Chondrocyte (in vitro differentiated cells): ENCODE measurements at regions not wholly inside any gene's neighbourhood (a gene's known extent, or its start where the extent isn't known, plus 50 kb on each side); places are given as distances from the start of the nearest gene placed in this dataset.
A peak's percentile ranks its signal among the peaks of the same experiment; 100 is the strongest.

Experiments
- DNase-seq: peaks from one replicate; pipeline ENCODE4 v3.0.0; 2021; ENCODE audit warnings: mixed read lengths, low spot score
- H3K27ac Mint-ChIP-seq: one replicate; pipeline ENCODE4 v1.8.0; 2021; ENCODE audit warnings: mild to moderate bottlenecking, moderate library complexity, mixed read lengths; ENCODE audit not compliant: unreplicated experiment
- H3K27me3 Mint-ChIP-seq: 2 replicates; pipeline ENCODE4 v1.8.0; 2021; ENCODE audit warnings: low read depth, mixed read lengths
- H3K36me3 Mint-ChIP-seq: 2 replicates; pipeline ENCODE4 v1.8.0; 2021; ENCODE audit warnings: low read depth, mixed read lengths
- H3K4me1 Mint-ChIP-seq: 2 replicates; pipeline ENCODE4 v1.8.0; 2021; ENCODE audit warnings: low read depth, mild to moderate bottlenecking, mixed read lengths
- H3K4me3 Mint-ChIP-seq: one replicate; pipeline ENCODE4 v1.8.0; 2021; ENCODE audit warnings: mild to moderate bottlenecking, moderate library complexity, mixed read lengths; ENCODE audit not compliant: unreplicated experiment
- H3K9me3 Mint-ChIP-seq: 2 replicates; pipeline ENCODE4 v1.8.0; 2021; ENCODE audit warnings: low read depth, mixed read lengths
- TF ChIP-seq, protein P1 (sequence below): fragments of 200-600 bp; sonication (generic); IDR thresholded peaks from 2 replicates; pipeline ENCODE4 v1.5.0; 2021; ENCODE audit warnings: antibody characterized with exemption, mild to moderate bottlenecking, moderate library complexity

DNA sequence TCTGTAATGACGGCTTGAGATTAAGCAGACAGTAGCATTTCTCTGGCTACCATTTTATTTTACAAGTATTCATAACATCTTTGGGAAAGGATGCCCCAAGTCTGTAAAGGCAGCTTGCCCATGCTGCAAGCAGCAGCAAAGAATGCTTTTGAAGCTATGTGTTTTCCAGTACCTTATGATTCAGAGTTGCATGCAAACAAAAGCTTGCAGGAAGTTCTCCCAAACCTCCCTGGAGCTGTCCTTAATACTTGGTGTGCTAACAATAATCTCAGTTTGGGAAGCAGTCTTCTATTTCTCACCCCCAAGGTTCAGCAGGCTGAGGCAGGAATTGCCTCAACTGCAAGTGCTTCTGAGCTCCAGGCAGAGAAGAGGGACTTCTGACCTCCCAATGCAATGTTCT lies 60.8 kb downstream of the CCNA1 start:
- no peak overlapping the region for H3K27ac Mint-ChIP-seq
- TF ChIP-seq, protein P1, sequence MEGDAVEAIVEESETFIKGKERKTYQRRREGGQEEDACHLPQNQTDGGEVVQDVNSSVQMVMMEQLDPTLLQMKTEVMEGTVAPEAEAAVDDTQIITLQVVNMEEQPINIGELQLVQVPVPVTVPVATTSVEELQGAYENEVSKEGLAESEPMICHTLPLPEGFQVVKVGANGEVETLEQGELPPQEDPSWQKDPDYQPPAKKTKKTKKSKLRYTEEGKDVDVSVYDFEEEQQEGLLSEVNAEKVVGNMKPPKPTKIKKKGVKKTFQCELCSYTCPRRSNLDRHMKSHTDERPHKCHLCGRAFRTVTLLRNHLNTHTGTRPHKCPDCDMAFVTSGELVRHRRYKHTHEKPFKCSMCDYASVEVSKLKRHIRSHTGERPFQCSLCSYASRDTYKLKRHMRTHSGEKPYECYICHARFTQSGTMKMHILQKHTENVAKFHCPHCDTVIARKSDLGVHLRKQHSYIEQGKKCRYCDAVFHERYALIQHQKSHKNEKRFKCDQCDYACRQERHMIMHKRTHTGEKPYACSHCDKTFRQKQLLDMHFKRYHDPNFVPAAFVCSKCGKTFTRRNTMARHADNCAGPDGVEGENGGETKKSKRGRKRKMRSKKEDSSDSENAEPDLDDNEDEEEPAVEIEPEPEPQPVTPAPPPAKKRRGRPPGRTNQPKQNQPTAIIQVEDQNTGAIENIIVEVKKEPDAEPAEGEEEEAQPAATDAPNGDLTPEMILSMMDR: no peak
- H3K36me3 Mint-ChIP-seq: no peaks in the 10 kb centered on the region
- no peak for DNase-seq
- no peak overlapping the region for H3K4me3 Mint-ChIP-seq
- peaks cover 15% of the 10 kb centered on the region for H3K27me3 Mint-ChIP-seq
- H3K9me3 Mint-ChIP-seq: no peaks in the 10 kb centered on the region
- no peaks in the 10 kb centered on the region for H3K4me1 Mint-ChIP-seq

DNA sequence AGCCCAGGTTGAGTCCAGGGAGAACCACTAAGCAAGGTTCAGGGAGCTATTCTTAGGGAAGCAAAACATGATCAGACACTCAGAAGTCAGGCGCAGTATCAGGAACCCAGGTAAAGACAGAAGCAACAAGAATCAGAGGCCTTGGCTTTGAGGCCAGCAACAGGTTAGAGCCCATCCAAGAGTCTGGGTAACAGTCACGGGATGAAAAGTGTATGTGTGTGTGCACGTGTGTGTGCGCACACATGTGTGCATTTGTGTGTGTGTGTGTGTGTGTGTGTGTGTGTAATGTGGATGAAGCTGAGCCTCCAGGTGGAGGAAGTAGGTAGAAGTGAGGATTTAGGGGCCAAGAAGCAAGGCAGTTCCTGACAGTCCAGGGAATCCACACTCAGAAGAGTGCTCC lies 63.1 kb downstream of the CCNA1 start:
- Mint-ChIP-seq H3K4me3 (no peak overlapping the region), H3K27me3 (peaks cover 17% of the 10 kb centered on the region), H3K27ac (no peak overlapping the region), H3K4me1 (no peaks in the 10 kb centered on the region), H3K36me3 (no peaks in the 10 kb centered on the region), H3K9me3 (no peaks in the 10 kb centered on the region)
- no peak for DNase-seq
- TF ChIP-seq, protein P1: no peak

DNA sequence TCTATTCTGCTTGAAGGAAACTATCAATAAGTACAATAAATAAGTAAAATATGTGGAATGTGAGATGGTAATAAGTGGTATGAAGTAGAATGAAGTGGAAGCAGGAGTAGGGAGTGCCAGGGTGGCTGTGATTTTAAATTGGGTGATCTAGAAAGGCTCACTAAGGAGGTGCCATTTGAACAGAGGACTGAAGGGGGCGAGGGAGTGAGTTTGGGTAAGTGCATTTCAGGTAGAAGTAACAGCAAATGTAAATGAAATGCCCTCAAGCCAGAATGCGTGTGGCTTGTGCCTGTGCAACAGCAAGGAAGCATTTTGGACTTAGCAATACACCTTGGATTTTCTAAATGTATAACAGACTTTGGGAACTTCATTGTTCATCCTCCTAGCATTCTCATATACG lies 77.1 kb downstream of the CCNA1 start:
- TF ChIP-seq, protein P1: peak; percentile 14
- Mint-ChIP-seq H3K36me3 (no peaks in the 10 kb centered on the region), H3K27ac (no peak overlapping the region), H3K4me1 (no peaks in the 10 kb centered on the region), H3K27me3 (peaks cover 8% of the 10 kb centered on the region), H3K4me3 (no peak overlapping the region), H3K9me3 (peaks cover 4% of the 10 kb centered on the region)
- DNase-seq: no peak

DNA sequence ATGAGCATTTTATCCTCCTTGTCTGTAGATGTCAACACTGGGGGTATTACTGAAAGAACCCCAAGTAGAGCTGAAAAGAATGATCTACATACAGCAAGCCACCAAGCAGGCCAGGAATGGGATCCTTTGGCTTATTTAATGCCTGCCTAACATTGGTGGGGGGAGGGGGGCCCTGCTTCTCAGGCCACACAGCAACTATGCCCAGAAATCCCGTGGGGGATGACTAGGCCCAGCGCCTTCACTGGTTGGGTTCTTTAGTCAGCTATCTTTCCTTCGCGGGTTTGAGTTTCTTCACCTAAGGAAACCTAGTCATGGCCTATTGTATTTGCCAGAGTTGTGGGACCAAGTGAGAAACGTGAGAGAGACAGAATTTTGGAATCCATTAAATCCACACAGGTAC lies 80.5 kb downstream of the CCNA1 start:
- DNase-seq: no peak
- H3K9me3 Mint-ChIP-seq: no peaks in the 10 kb centered on the region
- H3K36me3 Mint-ChIP-seq: no peaks in the 10 kb centered on the region
- H3K4me3 Mint-ChIP-seq: no peak overlapping the region
- TF ChIP-seq, protein P1: no peak
- peaks cover 15% of the 10 kb centered on the region for H3K27me3 Mint-ChIP-seq
- no peak overlapping the region for H3K27ac Mint-ChIP-seq
- H3K4me1 Mint-ChIP-seq: no peaks in the 10 kb centered on the region

DNA sequence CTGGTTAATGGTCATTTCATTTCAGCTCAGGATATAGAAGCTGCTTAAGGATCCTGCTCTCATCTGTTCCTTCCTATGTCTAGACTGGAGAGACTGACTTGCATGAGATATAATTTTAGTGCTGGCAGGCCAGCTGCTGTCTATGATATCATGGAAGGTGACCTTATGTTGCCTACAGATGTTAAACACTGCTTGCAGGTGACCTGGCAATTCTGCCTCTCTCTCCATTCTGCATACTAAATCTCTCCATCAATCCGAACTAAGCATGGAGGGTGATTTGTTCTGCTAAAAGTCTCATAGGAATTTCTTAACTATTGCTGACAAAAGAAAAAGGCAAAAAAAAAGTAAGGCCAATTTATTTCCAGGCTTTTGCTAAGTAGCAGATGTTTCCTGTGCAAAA lies 81.0 kb downstream of the CCNA1 start:
- no peaks in the 10 kb centered on the region for H3K4me1 Mint-ChIP-seq
- H3K27me3 Mint-ChIP-seq: peaks cover 15% of the 10 kb centered on the region
- H3K9me3 Mint-ChIP-seq: no peaks in the 10 kb centered on the region
- no peak overlapping the region for H3K4me3 Mint-ChIP-seq
- TF ChIP-seq, protein P1: no peak
- no peak for DNase-seq
- no peak overlapping the region for H3K27ac Mint-ChIP-seq
- no peaks in the 10 kb centered on the region for H3K36me3 Mint-ChIP-seq
